Kidney (tissue), 13 donors: ENCODE measurements at regions not wholly inside any gene's neighbourhood (a gene's known extent, or its start where the extent isn't known, plus 50 kb on each side); places are given as distances from the start of the nearest gene placed in this dataset.

Source experiments
- DNase-seq, 5 donors: peaks; one replicate each; pipeline ENCODE4 v3.0.0-alpha.2; 2013 to 2020
- FAIRE-seq: peaks from 2 replicates; lab custom pipeline; 2012; peaks lifted over from hg19 to GRCh38; lab: Jason Lieb, UNC
- H3K27ac ChIP-seq, 2 donors: one replicate each; pipeline ENCODE4 v1.7.0; 2013; ENCODE audit warnings: low read depth in 2 of 2, low read length in 2 of 2, inconsistent platforms in 1 of 2
- H3K27me3 ChIP-seq: one replicate; pipeline ENCODE4 v1.7.1; 2013; ENCODE audit warnings: low read length, inconsistent platforms; ENCODE audit not compliant: control insufficient read depth, insufficient read depth
- H3K36me3 ChIP-seq, 3 donors: one replicate each; pipeline versions ENCODE4 v1.7.0 to v1.7.1; 2013; ENCODE audit warnings: low read length in 3 of 3, control low read depth in 1 of 3, inconsistent platforms in 1 of 3; ENCODE audit not compliant: insufficient read depth in 3 of 3, control insufficient read depth in 2 of 3
- H3K4me1 ChIP-seq, 3 donors: one replicate each; pipeline versions ENCODE4 v1.7.0 to v1.7.1; 2013; ENCODE audit warnings: low read length in 3 of 3, inconsistent platforms in 1 of 3, low read depth in 1 of 3; ENCODE audit not compliant: control insufficient read depth in 2 of 3, insufficient read depth in 2 of 3
- H3K4me3 ChIP-seq, 3 donors: one replicate each; pipeline versions ENCODE4 v1.7.0 to v1.8.1; 2013; ENCODE audit warnings: low read length in 3 of 3, control low read depth in 1 of 3, inconsistent platforms in 1 of 3
- H3K9ac ChIP-seq, 3 donors: one replicate each; pipeline versions ENCODE4 v1.7.0 to v1.7.1; 2013; ENCODE audit warnings: low read length in 3 of 3, control low read depth in 1 of 3, inconsistent platforms in 1 of 3
- H3K9me3 ChIP-seq, 3 donors: one replicate each; pipeline versions ENCODE4 v1.7.0 to v1.7.1; 2013; ENCODE audit warnings: low read length in 3 of 3, control low read depth in 1 of 3, inconsistent platforms in 1 of 3; ENCODE audit not compliant: control insufficient read depth in 2 of 3, insufficient read depth in 1 of 3
- intact Hi-C: fragments of 100-400 bp; cut with DNase I; formaldehyde crosslinking; loops from one replicate; pipeline ENCODE4 v1.11.1; 2022
- TF ChIP-seq, protein P1 (sequence below): IDR thresholded peaks from 3 replicates; pipeline ENCODE4 v1.5.1; 2012; ENCODE audit warnings: mild to moderate bottlenecking, moderate library complexity, borderline replicate concordance; ENCODE audit not compliant: insufficient read depth; ENCODE audit errors: extremely low read depth
- donor health status: control.
- donor health status: control.
- donor health status: control.
- donor health status: control.
- donor health status: control.
- donor health status: DM: yes; HTN: yes; CAD: no.
- donor health status: Normal renal cell carcinoma (clear cell type).

DNA sequence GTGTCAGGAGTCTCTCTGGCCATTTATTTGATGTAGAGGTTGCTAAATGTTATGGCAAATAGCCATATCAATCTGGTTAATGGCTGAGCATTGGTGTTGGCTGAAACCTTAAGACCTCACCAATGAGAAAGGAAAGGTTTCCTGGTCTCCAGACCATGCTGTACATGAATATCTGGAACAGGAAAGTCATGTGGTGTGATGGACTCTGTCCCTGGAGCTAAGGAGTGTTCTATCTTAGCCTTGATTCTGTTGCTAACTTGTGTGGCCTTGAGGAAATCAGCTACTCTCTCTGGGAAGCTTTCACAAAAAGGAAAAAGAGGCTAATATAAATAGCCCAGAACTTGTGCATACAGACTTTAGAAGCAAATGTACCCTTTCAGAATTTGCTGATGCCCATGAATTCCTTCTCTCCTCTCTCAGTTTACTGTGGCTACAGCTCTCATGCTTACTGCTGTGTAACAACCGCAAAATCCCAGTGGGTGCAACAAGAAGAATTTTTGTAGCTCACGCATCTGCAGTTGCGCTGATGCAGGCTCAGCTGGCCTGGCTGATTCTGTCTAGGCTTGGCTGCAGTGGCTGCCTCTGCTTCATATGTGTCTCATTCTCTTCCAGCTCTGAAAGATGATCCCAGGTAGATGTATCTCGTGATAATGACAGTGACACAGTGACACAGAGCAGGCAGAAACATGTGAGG lies 287.5 kb downstream of the NPIPA8 start:
- TF ChIP-seq, protein P1, sequence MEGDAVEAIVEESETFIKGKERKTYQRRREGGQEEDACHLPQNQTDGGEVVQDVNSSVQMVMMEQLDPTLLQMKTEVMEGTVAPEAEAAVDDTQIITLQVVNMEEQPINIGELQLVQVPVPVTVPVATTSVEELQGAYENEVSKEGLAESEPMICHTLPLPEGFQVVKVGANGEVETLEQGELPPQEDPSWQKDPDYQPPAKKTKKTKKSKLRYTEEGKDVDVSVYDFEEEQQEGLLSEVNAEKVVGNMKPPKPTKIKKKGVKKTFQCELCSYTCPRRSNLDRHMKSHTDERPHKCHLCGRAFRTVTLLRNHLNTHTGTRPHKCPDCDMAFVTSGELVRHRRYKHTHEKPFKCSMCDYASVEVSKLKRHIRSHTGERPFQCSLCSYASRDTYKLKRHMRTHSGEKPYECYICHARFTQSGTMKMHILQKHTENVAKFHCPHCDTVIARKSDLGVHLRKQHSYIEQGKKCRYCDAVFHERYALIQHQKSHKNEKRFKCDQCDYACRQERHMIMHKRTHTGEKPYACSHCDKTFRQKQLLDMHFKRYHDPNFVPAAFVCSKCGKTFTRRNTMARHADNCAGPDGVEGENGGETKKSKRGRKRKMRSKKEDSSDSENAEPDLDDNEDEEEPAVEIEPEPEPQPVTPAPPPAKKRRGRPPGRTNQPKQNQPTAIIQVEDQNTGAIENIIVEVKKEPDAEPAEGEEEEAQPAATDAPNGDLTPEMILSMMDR: no peak
- Histone ChIP-seq H3K4me3 (no peak overlapping the region), H3K27me3 (no peaks in the 10 kb centered on the region), H3K4me1 (no peaks in the 10 kb centered on the region), H3K9ac (no peak overlapping the region), H3K9me3 (no peaks in the 10 kb centered on the region), H3K27ac (no peak overlapping the region), H3K36me3 (no peaks in the 10 kb centered on the region)
- no peak for FAIRE-seq
- intact Hi-C loops: no loop called here
- DNase-seq: peak in 1 of 5 donors; percentile 1

DNA sequence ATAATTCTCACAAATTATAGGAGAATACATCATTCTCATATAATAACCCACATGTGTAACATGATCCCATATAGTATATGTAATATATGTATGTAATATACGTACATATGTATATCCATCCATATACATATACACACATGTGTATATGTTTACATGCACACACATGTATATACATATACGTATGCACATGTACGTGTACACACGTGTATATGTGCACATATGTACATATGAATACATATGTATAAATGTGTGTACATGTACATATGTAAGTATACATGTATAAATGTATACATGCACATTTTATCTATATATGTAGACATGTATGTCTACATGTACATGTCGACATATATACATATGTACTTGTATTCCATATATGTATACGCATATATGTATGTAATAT lies 288.8 kb downstream of the NPIPA8 start:
- FAIRE-seq (no peak), DNase-seq (no peak)
- Histone ChIP-seq H3K4me3 (no peak overlapping the region), H3K4me1 (no peaks in the 10 kb centered on the region), H3K27ac (no peak overlapping the region), H3K9ac (no peak overlapping the region), H3K9me3 (no peaks in the 10 kb centered on the region), H3K36me3 (no peaks in the 10 kb centered on the region), H3K27me3 (no peaks in the 10 kb centered on the region)
- intact Hi-C loops: no loop called here
- TF ChIP-seq, protein P1: no peak

DNA sequence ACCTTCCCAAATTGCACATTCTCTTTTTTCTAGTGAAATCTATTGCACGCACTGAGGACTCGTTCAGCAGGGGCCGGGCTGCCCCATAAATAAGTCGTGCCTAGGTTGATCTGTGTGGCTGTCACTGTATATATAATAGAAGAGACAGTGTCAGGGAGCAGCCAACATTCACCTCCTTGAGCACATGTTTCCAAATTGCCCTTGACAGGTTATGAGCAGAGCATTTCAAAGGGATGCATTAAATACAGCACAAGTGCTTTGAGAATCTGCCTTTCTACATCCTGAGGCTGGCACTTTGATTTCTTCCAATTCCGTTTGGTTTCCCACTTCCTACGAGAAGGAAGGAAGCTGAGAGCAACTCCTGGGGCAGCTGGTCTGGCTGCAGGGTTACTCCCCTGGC lies 291.2 kb downstream of the NPIPA8 start:
- TF ChIP-seq, protein P1: no peak
- Histone ChIP-seq H3K9ac (no peak overlapping the region), H3K4me1 (no peaks in the 10 kb centered on the region), H3K36me3 (no peaks in the 10 kb centered on the region), H3K27ac (no peak overlapping the region), H3K9me3 (no peaks in the 10 kb centered on the region), H3K27me3 (no peaks in the 10 kb centered on the region), H3K4me3 (no peak overlapping the region)
- DNase-seq (no peak), FAIRE-seq (no peak)
- intact Hi-C loops: no loop called here
